HG03432 (cell line): ENCODE measurements at regions not wholly inside any gene's neighbourhood (a gene's known extent, or its start where the extent isn't known, plus 50 kb on each side); places are given as distances from the start of the nearest gene placed in this dataset.

ENCODE experiments used
- ATAC-seq: cut with Tn5 transposase; IDR thresholded peaks from one replicate; pipeline ENCODE4 v1.9.1; 2021; ENCODE audit warnings: mild to moderate bottlenecking, moderate library complexity; ENCODE audit not compliant: unreplicated experiment

- no peak for ATAC-seq
Measured at GRCh38 chr4:187215438-187215837, 491.8 kb upstream of the FAT1 start.

GRCh38 chr4:187218705-187219245 lies 495.1 kb upstream of the FAT1 start:
- ATAC-seq: no peak

GRCh38 chr4:187224560-187224959 lies 500.9 kb upstream of the FAT1 start:
- ATAC-seq: no peak

GRCh38 chr4:187227907-187228704 lies 504.4 kb upstream of the FAT1 start:
- ATAC-seq: no peak

GRCh38 chr4:187232196-187232595 lies 508.5 kb upstream of the FAT1 start:
- ATAC-seq: no peak

GRCh38 chr4:187232796-187233195 lies 509.1 kb upstream of the FAT1 start:
- no peak for ATAC-seq

- ATAC-seq: no peak
Measured at GRCh38 chr4:187235456-187236170, 512.0 kb upstream of the FAT1 start.

- no peak for ATAC-seq
Measured at GRCh38 chr4:187236209-187236890, 512.7 kb upstream of the FAT1 start.

- ATAC-seq: no peak
Measured at GRCh38 chr4:187238646-187239045, 515.0 kb upstream of the FAT1 start.

- ATAC-seq: no peak
Measured at GRCh38 chr4:187251896-187252295, 528.2 kb upstream of the FAT1 start.

GRCh38 chr4:187256897-187257296 lies 533.2 kb upstream of the FAT1 start:
- no peak for ATAC-seq

GRCh38 chr4:187258651-187259401 lies 535.2 kb upstream of the FAT1 start:
- no peak for ATAC-seq

GRCh38 chr4:187268940-187269339 lies 545.3 kb upstream of the FAT1 start:
- ATAC-seq: no peak

GRCh38 chr4:187270154-187270553 lies 546.5 kb upstream of the FAT1 start:
- no peak for ATAC-seq

GRCh38 chr4:187271848-187272247 lies 548.2 kb upstream of the FAT1 start:
- ATAC-seq: no peak

GRCh38 chr4:187274153-187274552 lies 550.5 kb upstream of the FAT1 start:
- ATAC-seq: no peak

GRCh38 chr4:187276736-187277408 lies 553.2 kb upstream of the FAT1 start:
- no peak for ATAC-seq

- ATAC-seq: no peak
Measured at GRCh38 chr4:187283201-187283955, 559.7 kb upstream of the FAT1 start.

GRCh38 chr4:187286525-187286924 lies 562.9 kb upstream of the FAT1 start:
- no peak for ATAC-seq

GRCh38 chr4:187289371-187289770 lies 565.7 kb upstream of the FAT1 start:
- ATAC-seq: no peak
